NCI-H2029 (cell line): ENCODE measurements at regions not wholly inside any gene's neighbourhood (a gene's known extent, or its start where the extent isn't known, plus 50 kb on each side); places are given as distances from the start of the nearest gene placed in this dataset.

Experiments used
- DNase-seq: peaks from one replicate; lab custom pipeline; 2025; lab: John Stamatoyannopoulos, UW

DNA sequence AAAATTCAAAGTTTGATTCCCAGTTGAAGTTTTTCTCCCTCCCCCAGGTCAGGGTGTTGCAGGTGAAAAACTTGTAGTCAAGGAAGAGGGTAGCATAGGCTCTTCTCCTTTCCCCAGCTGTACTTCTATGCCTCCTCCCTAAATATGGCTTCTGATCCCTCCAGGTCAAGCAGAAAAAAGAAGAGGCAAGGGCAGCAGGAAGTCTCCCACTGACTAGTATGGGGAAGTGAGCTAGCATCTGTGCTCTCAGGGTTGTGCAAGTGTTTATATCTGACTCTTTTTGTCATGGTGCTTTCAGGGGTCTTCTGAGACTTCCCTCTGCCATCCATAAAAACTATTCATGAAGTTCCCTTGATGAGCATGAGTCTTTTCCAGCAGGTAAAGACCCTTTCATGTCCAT is 76.0 kb downstream of the ATPSCKMT start:
- no peak for DNase-seq

DNA sequence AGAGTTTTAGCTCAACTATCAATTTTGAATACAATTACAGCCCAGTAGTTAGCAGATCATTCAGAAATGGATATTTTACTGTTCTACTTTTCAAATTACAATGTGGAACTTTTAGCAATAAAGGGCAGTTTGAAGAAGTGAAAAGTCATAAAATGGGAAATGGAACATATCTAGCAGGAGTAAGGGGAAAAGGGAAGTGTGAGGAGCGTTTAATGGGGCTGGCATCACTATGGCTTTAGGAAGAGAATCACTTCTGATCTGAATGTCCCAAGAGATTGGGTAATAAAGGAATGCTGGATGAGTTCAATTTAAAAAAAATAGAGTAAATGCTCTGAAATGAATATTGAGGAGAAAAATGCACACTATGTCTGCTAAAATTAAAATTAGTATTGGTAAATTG is 77.4 kb downstream of the ATPSCKMT start:
- no peak for DNase-seq

DNA sequence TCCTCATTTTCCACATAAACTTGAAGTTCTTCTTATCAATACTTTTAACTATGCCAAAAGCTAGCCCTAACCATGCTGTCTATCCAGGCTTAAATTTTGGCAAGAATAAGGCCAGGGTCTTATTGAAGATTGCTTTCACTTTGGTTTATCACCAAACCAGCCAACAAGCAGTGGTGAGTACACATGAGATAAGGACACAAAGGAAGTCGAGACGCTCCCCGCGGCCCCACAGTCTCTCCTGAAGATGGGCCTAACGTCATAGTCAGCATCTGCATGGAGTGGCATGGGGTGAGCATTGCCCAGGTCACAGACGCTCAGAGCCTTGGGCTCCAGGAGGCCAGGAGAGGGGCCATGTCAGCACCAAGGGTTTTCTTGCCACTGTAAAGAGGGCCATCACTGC is 80.3 kb downstream of the ATPSCKMT start:
- DNase-seq = no peak

DNA sequence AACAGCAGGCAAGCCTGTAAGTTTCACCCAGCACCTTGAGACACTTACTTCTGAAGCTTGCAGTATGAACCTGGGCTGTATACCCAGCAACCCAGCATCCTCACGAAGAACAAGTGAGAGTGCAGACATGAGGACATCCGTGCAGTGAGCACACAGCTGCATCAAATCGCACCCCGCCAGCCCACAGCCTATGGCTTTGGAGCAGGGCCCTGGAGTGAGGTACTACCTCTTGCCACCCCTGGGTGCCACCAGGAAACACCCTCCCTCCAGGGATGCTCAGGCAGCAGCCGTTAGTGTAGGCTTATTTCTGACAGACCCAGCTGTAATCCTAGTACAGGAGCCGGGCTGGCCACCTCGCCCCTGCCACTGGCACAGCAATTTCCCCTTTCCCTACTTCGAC is 81.4 kb downstream of the ATPSCKMT start:
- DNase-seq = no peak

DNA sequence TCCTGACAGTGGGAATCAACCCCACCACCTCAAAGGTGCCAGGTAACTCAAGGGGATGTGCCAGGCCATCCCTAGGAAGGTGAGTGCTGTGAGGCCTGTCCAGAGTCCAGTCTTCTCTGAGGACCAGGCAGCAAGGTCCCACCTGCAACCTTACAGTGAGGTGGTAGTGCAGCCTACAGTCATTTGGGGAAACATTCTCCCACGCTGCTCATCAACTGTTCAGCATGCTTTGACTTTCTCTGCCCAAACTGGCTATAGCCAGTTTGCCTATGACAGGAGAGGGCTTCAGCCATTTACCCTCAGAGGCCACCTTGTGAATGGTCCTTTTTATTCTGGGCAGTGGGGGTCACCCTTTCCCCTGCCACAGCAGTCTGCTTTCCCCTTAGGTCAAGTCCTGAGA is 81.9 kb downstream of the ATPSCKMT start:
- DNase-seq = no peak

DNA sequence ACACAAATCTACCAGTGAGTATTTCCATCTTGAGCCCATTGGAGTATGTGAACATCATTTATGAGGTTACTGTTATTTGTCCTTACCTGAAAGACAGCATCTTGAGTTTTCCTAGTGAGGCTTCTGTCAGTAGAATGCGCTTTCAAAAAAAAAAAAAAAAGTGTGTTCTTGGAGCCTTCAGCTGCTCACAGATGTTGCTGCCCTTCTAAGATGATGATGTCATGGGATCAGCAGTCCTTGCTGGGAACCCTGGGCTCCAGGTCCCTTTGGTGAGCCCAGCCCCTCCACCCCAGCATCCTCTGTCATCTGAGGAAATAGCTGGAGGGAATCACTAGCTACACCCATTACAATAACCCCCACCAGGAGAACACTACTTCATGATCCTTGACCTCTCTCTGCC is 83.3 kb downstream of the ATPSCKMT start:
- no peak for DNase-seq

DNA sequence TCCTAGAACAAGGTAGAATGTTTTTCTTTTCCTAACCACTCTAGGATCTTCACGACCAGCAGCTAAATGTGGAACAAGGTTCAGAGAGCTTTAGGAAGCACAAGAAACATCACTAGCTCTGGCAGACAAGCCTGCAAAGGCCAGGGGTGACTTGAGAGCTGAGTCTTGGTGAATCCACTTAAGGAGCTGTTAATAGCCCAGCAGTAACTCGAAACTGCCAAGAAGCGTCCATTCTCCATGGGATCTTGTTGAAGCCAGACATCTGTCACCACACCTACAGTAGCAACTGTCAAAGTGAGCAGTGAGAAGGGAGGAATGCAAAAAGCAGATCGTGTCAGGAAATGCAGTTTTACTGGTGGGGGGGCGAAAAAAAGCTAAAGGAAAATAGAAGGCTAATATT is 87.2 kb downstream of the ATPSCKMT start:
- no peak for DNase-seq

GRCh38 chr5:10161778-10162177 is 87.9 kb downstream of the ATPSCKMT start:
- DNase-seq = no peak

DNA sequence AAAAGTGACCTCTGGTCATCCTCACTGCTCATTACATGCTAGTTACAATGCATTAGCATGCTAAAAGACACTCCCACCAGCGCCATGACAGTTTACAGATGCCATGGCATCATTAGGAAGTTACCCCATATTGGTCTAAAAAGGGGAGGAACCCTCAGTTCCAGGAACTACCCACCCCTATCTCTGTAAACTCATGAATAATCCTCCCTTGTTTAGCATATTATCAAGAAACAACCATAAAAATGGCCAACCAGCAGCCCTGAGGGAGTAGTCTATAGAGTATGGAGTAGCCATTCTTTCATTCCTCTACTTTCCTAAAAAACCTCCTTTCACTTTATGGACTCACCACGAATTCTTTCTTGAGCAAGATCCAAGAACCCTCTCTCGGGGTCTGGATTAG is 89.4 kb downstream of the ATPSCKMT start:
- DNase-seq = no peak

- no peak for DNase-seq
Measured at GRCh38 chr5:10158886-10159285, 90.8 kb downstream of the ATPSCKMT start.

GRCh38 chr5:10157085-10157669 is 92.5 kb downstream of the ATPSCKMT start:
- no peak for DNase-seq

DNA sequence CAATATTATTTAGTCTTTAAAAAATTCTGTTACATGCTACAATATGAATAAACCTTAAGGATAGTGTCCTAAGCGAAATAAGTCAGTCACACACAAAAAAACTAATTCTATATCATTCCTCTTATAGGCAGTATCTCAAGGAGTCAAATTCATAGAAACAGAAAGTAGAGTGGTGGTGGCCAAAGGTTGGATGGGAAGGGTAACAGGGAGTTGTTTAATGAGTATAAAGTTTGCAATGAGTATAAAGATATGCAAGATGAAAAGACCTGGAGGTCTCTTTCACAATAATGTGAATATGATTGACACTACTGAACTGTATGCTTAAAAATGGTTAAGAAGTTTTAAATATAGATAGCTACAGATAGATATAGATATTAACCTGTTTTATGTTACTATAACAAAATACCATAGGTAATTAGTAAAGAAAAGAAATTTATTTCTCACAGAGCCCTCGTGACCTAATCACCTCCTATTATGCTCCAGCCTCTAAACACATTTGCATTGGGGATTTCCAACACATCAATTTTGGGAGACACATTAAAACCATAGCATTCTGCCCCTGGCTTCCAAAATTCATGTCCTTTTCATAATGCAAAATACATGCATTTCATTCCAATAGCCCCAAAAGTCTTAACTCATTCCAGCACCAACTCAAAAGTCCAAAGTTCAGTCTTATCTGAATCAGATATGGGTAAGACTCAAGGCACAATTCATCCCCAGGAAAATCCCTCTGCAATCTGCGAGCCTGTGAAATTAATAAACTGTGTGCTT is 93.6 kb downstream of the ATPSCKMT start:
- DNase-seq = no peak

- no peak for DNase-seq
Measured at GRCh38 chr5:10153808-10154537, 95.7 kb downstream of the ATPSCKMT start.

GRCh38 chr5:10153394-10153793 is 96.3 kb downstream of the ATPSCKMT start:
- DNase-seq = no peak

DNA sequence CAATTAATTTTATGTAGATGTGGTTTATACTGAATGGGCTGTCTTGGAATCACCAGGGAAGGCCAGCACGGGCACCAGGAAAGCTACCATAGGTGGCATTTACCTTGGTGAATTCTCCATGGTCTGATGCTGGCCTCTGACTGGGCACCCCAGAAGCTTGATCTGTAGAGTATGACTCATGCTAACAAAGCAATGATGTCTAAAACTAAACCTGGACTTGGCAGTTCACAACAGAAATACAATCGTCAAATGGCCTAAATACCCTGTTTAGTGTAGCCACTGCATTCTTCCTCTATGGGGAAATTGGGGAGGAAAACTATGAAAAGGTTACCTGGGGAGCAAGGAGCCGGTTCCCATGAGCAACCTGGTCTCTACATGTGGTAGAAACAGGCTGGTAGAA is 98.0 kb downstream of the ATPSCKMT start:
- no peak for DNase-seq

GRCh38 chr5:10149911-10150310 is 99.8 kb downstream of the ATPSCKMT start:
- DNase-seq = no peak

DNA sequence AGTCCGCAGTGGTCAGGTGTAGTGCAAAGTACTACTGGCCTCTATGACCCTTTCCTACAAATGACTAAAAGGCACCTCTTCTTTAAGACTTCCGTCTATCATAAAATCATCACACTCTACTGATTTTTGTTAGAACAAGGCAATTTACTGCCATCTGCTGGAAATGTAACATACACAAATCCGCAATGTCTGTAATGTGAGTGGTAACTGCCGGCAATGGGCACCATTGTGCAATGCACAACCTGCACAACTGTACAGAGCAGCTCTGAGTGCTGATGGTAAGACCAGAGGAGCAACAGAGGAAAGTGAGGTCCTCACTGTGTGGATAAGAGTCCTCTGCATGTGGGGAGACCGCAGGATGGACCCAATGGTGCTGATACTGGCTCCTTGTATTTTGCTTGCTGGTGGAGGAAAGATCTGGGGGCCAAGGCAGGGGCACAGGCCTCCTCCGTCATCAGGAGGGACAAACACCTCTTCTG is 103.7 kb downstream of the ATPSCKMT start:
- DNase-seq = no peak

DNA sequence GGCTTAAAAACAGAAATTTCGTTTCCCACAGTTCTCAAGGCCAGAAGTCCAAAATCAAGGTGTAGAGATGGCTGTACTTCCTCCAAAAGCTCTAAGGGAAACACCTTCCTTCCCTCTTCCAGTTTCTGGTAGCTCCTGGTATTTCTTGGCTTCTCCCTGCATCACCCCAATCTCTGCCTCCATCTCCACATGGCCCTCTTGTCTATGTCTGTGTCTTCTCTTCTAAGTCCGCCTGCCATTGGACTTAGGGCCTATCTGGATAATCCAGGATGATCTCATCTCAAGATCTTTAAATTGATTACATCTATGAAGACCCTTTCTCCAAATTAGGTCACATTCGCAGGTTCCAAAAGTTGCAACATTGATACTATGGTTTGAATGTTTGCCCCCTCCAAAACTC is 105.6 kb downstream of the ATPSCKMT start:
- no peak for DNase-seq

GRCh38 chr5:10140195-10140973 is 109.3 kb downstream of the ATPSCKMT start:
- no peak for DNase-seq

DNA sequence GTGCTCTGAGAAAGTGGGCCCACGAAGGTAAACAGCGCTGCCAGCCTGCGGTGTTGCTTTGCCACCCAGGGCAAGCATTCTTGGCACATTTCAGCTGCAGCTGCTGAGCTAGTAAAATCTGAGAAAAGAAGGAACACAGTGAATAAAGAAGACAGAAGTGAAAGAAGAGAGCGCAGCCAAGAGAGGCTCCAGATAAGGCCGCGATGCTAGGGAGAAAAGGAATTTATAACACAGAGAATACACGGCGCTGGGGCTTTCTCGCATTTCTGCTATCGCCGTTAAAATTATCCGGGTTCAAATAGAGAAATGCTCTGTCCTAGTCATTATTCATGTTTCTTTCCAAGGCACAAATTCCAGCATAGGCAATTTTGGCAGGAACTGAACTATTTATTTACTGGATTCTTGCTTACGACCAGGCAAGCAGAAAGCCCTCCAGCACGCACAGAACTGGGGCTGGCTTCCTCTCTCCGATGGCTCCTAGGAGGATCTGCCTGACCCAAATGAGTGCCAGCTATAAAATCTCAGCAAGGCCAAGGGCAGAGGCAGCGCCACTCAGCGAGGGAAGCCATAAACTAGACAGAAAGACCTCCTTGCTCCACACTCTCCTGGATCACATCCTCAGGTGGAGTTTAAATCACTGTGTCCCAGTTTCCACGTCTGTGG is 111.2 kb downstream of the ATPSCKMT start:
- DNase-seq = no peak

- no peak for DNase-seq
Measured at GRCh38 chr5:10133830-10134229, 115.9 kb downstream of the ATPSCKMT start.

DNA sequence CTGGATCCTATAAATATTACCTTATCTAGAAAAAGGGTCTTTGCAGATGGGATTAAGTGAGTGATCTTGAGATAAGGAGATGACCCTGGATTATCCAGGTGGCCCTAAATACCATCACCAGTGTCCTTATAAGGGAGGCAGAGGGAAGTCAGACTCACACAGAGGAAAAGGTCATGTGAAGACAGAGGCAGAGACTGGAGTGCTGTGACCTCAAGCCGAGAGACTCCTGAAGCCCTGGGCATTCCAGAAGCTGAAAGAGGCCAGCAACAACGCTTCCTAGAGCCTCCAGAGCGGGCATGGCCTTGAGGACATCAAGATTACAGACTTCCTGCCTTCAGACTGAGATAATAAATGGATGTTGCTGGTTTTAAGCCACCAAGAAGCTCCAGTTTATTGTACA is 118.8 kb downstream of the ATPSCKMT start:
- no peak for DNase-seq
